ENCODE measurements at regions not wholly inside any gene's neighbourhood (a gene's known extent, or its start where the extent isn't known, plus 50 kb on each side); places are given as distances from the start of the nearest gene placed in this dataset.

DNA sequence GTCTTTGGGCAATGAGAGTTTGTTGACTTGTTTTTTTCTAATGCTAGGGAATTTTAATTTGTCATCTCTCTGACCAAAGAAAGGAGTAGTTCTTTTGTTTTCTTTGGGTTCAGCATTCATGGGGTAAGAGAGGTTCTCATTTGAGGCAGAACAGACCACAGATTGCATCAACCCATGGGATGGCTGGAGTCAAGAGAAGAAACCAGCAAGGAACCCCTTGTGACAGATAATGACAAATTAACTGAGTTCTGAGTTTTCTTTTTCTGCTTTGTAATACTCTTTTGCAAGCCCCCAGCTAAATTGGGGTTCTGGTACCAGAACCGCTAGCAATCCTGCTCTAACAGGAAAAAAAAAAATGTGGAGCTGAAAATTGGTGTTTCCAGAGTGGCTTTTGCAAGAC is 864.1 kb downstream of the DIAPH3 start:
- Mint-ChIP-seq H3K27ac (no peak overlapping the region), H3K9me3 (peaks cover 14 to 22% of the 10 kb centered on the region in 2 donors), H3K4me1 (no peaks in the 10 kb centered on the region), H3K27me3 (ENCODE audit: low read depth in 2 of 2) (no peaks in the 10 kb centered on the region), H3K4me3 (no peak overlapping the region), H3K36me3 (no peaks in the 10 kb centered on the region)
- ATAC-seq (no peak), DNase-seq (no peak)
- H3K4me1 ChIP-seq (ENCODE audit: control insufficient read depth, insufficient read depth, low read length), result no peaks in the 10 kb centered on the region
- H3K36me3 ChIP-seq (ENCODE audit: control insufficient read depth, insufficient read depth, low read length), result no peaks in the 10 kb centered on the region
- H3K9me3 ChIP-seq (ENCODE audit: control insufficient read depth, insufficient read depth, low read length), result no peaks in the 10 kb centered on the region
- no peak overlapping the region for H3K27ac ChIP-seq (ENCODE audit: low read length)
- TF ChIP-seq, protein P1, sequence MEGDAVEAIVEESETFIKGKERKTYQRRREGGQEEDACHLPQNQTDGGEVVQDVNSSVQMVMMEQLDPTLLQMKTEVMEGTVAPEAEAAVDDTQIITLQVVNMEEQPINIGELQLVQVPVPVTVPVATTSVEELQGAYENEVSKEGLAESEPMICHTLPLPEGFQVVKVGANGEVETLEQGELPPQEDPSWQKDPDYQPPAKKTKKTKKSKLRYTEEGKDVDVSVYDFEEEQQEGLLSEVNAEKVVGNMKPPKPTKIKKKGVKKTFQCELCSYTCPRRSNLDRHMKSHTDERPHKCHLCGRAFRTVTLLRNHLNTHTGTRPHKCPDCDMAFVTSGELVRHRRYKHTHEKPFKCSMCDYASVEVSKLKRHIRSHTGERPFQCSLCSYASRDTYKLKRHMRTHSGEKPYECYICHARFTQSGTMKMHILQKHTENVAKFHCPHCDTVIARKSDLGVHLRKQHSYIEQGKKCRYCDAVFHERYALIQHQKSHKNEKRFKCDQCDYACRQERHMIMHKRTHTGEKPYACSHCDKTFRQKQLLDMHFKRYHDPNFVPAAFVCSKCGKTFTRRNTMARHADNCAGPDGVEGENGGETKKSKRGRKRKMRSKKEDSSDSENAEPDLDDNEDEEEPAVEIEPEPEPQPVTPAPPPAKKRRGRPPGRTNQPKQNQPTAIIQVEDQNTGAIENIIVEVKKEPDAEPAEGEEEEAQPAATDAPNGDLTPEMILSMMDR (IDR thresholded peaks at IDR 0.05), result no peak
- intact Hi-C loops (cut with micrococcal nuclease), result no loop called here
- H3K27me3 ChIP-seq (ENCODE audit: control insufficient read depth, insufficient read depth, low read length), result no peaks in the 10 kb centered on the region
- WGBS (ENCODE audit: insufficient coverage), result 74% methylated on average over 1 of the region's 1 CpG
- no peak overlapping the region for H3K4me3 ChIP-seq (ENCODE audit: low read length)

DNA sequence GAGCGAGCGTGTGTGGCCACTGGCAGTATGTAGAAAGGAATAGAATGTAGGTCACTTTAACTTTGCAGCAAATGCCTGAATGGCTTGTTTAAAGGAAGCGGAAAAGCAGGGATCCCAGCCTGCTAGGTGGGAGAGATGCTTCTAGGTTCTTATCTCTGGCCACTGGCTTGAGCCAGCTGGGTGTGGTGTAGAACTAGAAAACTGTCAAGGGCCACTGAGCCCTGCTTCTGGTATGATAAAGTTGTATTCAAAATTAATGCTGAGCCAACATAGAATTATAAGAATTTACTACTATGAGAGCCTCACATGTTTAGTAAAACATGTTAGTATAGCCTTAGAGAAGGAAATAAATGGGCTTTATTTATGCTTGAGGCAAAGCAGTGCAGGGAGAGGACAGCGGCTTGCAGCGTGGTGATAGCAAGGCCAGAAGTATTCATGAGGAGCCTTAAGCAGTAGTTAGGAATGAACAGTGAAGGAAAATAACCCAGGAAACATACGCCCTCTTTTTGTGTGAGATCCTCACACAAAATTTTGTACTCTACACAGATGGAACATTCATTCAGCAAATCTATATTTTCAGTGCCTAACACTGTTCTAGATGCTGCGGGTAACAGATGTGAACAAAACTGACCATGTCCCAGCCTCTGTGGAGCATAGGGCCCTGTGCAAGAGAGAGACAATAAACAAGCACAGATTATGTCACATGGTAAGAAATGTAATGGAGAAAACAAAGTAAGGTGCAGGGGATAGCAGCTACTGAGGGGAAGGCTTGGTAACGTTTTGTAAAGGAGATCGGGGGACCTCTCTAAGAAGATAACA is 863.2 kb downstream of the DIAPH3 start:
- TF ChIP-seq, protein P1 (IDR thresholded peaks at IDR 0.05), result no peak
- Histone ChIP-seq H3K9me3 (ENCODE audit: control insufficient read depth, insufficient read depth, low read length) (no peaks in the 10 kb centered on the region), H3K4me1 (ENCODE audit: control insufficient read depth, insufficient read depth, low read length) (no peaks in the 10 kb centered on the region), H3K27ac (ENCODE audit: low read length) (no peak overlapping the region), H3K4me3 (ENCODE audit: low read length) (no peak overlapping the region), H3K36me3 (ENCODE audit: control insufficient read depth, insufficient read depth, low read length) (no peaks in the 10 kb centered on the region), H3K27me3 (ENCODE audit: control insufficient read depth, insufficient read depth, low read length) (no peaks in the 10 kb centered on the region)
- Mint-ChIP-seq H3K4me3 (no peak overlapping the region), H3K27ac (no peak overlapping the region), H3K9me3 (peaks cover 12 to 21% of the 10 kb centered on the region in 2 donors), H3K27me3 (ENCODE audit: low read depth in 2 of 2) (no peaks in the 10 kb centered on the region), H3K4me1 (no peaks in the 10 kb centered on the region), H3K36me3 (no peaks in the 10 kb centered on the region)
- ATAC-seq (no peak), DNase-seq (no peak)
- 93% methylated on average over 8 of the region's 9 CpGs for WGBS (ENCODE audit: insufficient coverage)
- intact Hi-C loops (cut with micrococcal nuclease), result no loop called here

DNA sequence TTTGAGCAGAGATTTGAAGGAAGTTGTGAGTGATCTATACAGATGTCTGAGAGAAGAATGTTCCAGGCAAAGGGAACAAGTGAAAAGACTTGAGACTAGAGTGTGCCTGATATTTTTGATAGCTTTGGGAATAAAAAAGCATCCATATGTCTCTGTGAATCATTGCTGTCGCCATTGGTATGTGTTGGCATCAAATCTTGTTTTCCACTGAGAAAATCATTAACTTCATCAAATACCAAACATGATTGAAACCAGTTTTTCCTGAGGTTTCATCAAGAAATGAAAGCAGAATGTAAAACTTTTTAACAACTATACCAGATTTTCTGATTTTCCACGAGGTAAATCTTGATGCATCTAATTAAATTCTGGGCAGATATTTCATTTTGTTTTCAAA is 862.6 kb downstream of the DIAPH3 start:
- Mint-ChIP-seq H3K27me3 (ENCODE audit: low read depth in 2 of 2) (no peaks in the 10 kb centered on the region), H3K9me3 (peaks cover 12 to 21% of the 10 kb centered on the region in 2 donors), H3K4me3 (no peak overlapping the region), H3K27ac (no peak overlapping the region), H3K36me3 (no peaks in the 10 kb centered on the region), H3K4me1 (no peaks in the 10 kb centered on the region)
- intact Hi-C loops (cut with micrococcal nuclease), result no loop called here
- H3K36me3 ChIP-seq (ENCODE audit: control insufficient read depth, insufficient read depth, low read length), result no peaks in the 10 kb centered on the region
- ATAC-seq (no peak), DNase-seq (no peak)
- H3K27ac ChIP-seq (ENCODE audit: low read length), result no peak overlapping the region
- TF ChIP-seq, protein P1 (IDR thresholded peaks at IDR 0.05), result no peak
- H3K9me3 ChIP-seq (ENCODE audit: control insufficient read depth, insufficient read depth, low read length), result no peaks in the 10 kb centered on the region
- no peaks in the 10 kb centered on the region for H3K4me1 ChIP-seq (ENCODE audit: control insufficient read depth, insufficient read depth, low read length)
- WGBS (ENCODE audit: insufficient coverage), result 50% methylated on average over 1 of the region's 2 CpGs
- H3K4me3 ChIP-seq (ENCODE audit: low read length), result no peak overlapping the region
- H3K27me3 ChIP-seq (ENCODE audit: control insufficient read depth, insufficient read depth, low read length), result no peaks in the 10 kb centered on the region

DNA sequence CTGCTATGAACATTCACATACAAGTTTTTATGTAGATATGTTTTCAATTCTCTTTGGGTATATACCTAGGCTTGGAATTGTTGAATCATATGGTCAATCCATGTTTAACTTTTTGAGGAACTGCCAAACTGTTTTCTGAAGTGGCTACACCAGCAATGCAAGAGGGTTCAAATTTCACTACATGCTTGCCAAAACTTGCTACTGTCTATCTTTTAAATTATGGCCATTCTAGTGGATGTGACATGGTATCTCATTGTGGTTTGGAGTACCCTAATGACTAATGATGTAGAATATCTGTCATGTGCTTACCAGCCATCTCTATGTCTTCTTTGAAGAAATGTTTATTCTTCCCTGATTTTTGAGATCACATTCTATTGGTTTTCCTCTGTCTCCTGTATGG is 860.3 kb downstream of the DIAPH3 start:
- no peak for DNase-seq
- TF ChIP-seq, protein P1 (IDR thresholded peaks at IDR 0.05), result no peak
- no peak overlapping the region for H3K27ac ChIP-seq (ENCODE audit: low read length)
- Mint-ChIP-seq H3K4me1 (no peaks in the 10 kb centered on the region), H3K36me3 (no peaks in the 10 kb centered on the region), H3K4me3 (no peak overlapping the region), H3K9me3 (peaks cover 12 to 17% of the 10 kb centered on the region in 2 donors), H3K27me3 (ENCODE audit: low read depth in 2 of 2) (no peaks in the 10 kb centered on the region), H3K27ac (no peak overlapping the region)
- intact Hi-C loops (cut with micrococcal nuclease), result no loop called here
- no peaks in the 10 kb centered on the region for H3K27me3 ChIP-seq (ENCODE audit: control insufficient read depth, insufficient read depth, low read length)
- no peaks in the 10 kb centered on the region for H3K36me3 ChIP-seq (ENCODE audit: control insufficient read depth, insufficient read depth, low read length)
- no peak for ATAC-seq
- H3K4me1 ChIP-seq (ENCODE audit: control insufficient read depth, insufficient read depth, low read length), result no peaks in the 10 kb centered on the region
- no peaks in the 10 kb centered on the region for H3K9me3 ChIP-seq (ENCODE audit: control insufficient read depth, insufficient read depth, low read length)
- H3K4me3 ChIP-seq (ENCODE audit: low read length), result no peak overlapping the region
